IPS-15b (cell line): ENCODE measurements at regions not wholly inside any gene's neighbourhood (a gene's known extent, or its start where the extent isn't known, plus 50 kb on each side); places are given as distances from the start of the nearest gene placed in this dataset.
"Not testable (repeated sequence)": the region's sequence is repeated elsewhere in the genome, so short reads cannot be mapped to it uniquely, and the experiment has no call there.

ENCODE experiments used
- H3K27me3 ChIP-seq: one replicate; pipeline ENCODE4 v1.6.1; 2013; ENCODE audit warnings: low read length; ENCODE audit not compliant: control insufficient read depth, insufficient read depth
- H3K36me3 ChIP-seq: one replicate; pipeline ENCODE4 v1.6.1; 2013; ENCODE audit warnings: low read length; ENCODE audit not compliant: control insufficient read depth, insufficient read depth
- H3K4me1 ChIP-seq: one replicate; pipeline ENCODE4 v1.6.1; 2013; ENCODE audit warnings: mild to moderate bottlenecking, low read length; ENCODE audit not compliant: control insufficient read depth, insufficient read depth
- H3K4me3 ChIP-seq: one replicate; pipeline ENCODE4 v1.5.1; 2013; ENCODE audit warnings: low read depth, low read length
- H3K9ac ChIP-seq: one replicate; pipeline ENCODE4 v1.6.1; 2013; ENCODE audit warnings: low read depth, mild to moderate bottlenecking, low read length
- H3K9me3 ChIP-seq: one replicate; pipeline ENCODE4 v1.6.1; 2013; ENCODE audit warnings: mild to moderate bottlenecking, low read length; ENCODE audit not compliant: control insufficient read depth, insufficient read depth

GRCh38 chr22:47401976-47402770 lies 639.7 kb downstream of the TBC1D22A start:
- Histone ChIP-seq H3K9ac (no peak overlapping the region), H3K27me3 (no peaks in the 10 kb centered on the region), H3K4me1 (no peaks in the 10 kb centered on the region), H3K4me3 (no peak overlapping the region), H3K36me3 (no peaks in the 10 kb centered on the region), H3K9me3 (peaks cover 31% of the 10 kb centered on the region)

DNA sequence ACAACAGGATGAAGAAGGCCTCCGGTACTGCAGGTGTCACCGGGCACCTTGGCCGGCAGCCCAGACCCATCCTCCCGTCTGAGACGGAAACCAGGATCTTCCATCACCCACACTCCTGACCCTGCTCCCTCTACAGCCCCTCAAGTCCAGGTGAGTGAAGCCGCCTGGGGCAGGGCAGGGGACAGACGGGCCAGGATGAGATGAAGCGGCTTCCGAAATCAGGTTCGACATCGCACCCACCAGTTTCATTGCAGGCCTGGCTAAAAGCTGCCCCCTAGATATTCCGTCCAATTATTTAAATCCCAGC lies 639.1 kb downstream of the TBC1D22A start:
- H3K9me3 ChIP-seq = peaks cover 29% of the 10 kb centered on the region
- no peak overlapping the region for H3K9ac ChIP-seq
- no peaks in the 10 kb centered on the region for H3K36me3 ChIP-seq
- no peaks in the 10 kb centered on the region for H3K27me3 ChIP-seq
- H3K4me3 ChIP-seq = no peak overlapping the region
- H3K4me1 ChIP-seq = no peaks in the 10 kb centered on the region

GRCh38 chr22:47400701-47401591 lies 638.5 kb downstream of the TBC1D22A start:
- no peaks in the 10 kb centered on the region for H3K4me1 ChIP-seq
- peaks cover 28% of the 10 kb centered on the region for H3K9me3 ChIP-seq

DNA sequence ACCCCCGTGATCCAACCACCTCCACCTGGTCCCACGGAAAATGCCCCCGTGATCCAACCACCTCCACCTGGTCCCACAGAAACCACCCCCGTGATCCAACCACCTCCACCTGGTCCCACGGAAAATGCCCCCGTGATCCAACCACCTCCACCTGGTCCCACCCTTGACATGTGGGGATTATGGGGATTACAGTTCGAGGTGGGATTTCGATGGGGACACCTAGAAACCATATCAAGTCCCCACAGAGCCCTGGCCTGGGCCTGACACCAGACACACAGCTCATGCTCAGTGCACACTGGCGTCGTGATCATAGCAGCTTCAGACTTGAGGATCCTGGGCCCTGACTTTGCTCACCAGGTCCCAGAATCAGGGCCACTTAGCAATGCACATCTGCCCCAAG lies 637.7 kb downstream of the TBC1D22A start:
- H3K4me3 ChIP-seq, H3K4me1 ChIP-seq, H3K27me3 ChIP-seq, H3K9ac ChIP-seq, H3K36me3 ChIP-seq: not testable (repeated sequence)
- peaks cover 28% of the 10 kb centered on the region for H3K9me3 ChIP-seq

More at GRCh38 chr22:47400701-47401591, 638.5 kb downstream of the TBC1D22A start:
- Histone ChIP-seq H3K36me3 (no peaks in the 10 kb centered on the region), H3K9ac (no peak overlapping the region), H3K4me3 (no peak overlapping the region), H3K27me3 (no peaks in the 10 kb centered on the region)

GRCh38 chr22:47398921-47399790 lies 636.7 kb downstream of the TBC1D22A start:
- H3K9me3 ChIP-seq = peaks cover 28% of the 10 kb centered on the region

GRCh38 chr22:47398491-47398890 lies 636.0 kb downstream of the TBC1D22A start:
- no peaks in the 10 kb centered on the region for H3K27me3 ChIP-seq
- H3K9me3 ChIP-seq = peaks cover 28% of the 10 kb centered on the region
- no peak overlapping the region for H3K9ac ChIP-seq
- peaks cover 2% of the 10 kb centered on the region for H3K36me3 ChIP-seq
- no peaks in the 10 kb centered on the region for H3K4me1 ChIP-seq
- H3K4me3 ChIP-seq = no peak overlapping the region

More at GRCh38 chr22:47398921-47399790, 636.7 kb downstream of the TBC1D22A start:
- Histone ChIP-seq H3K4me3 (no peak overlapping the region), H3K36me3 (no peaks in the 10 kb centered on the region), H3K4me1 (no peaks in the 10 kb centered on the region), H3K27me3 (no peaks in the 10 kb centered on the region), H3K9ac (no peak overlapping the region)

DNA sequence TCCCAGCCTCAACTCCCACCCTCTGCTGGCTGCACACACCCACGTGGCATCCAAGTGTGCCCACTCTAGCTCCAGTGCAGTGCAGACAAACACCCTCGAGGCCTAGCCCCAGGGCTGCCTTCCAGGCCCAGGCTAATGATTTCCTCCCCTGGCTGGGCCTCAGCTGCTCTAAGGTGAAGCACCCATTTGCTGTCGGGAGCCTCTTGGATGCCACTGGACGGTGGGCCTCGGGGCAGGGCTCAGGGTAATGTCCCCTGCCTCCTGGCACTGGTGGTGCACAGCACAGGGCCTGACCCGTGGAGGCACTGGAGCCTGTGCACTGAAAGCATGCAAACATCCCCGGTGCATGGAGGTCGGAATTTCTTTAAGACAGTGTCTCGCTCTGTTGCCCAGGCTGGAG lies 635.2 kb downstream of the TBC1D22A start:
- Histone ChIP-seq H3K4me1 (no peaks in the 10 kb centered on the region), H3K27me3 (no peaks in the 10 kb centered on the region), H3K4me3 (no peak overlapping the region), H3K9ac (no peak overlapping the region), H3K9me3 (peaks cover 29% of the 10 kb centered on the region), H3K36me3 (peaks cover 2% of the 10 kb centered on the region)

GRCh38 chr22:47396515-47396914 lies 634.1 kb downstream of the TBC1D22A start:
- Histone ChIP-seq H3K4me1 (no peaks in the 10 kb centered on the region), H3K36me3 (peaks cover 5% of the 10 kb centered on the region), H3K27me3 (no peaks in the 10 kb centered on the region), H3K9ac (no peak overlapping the region), H3K9me3 (peaks cover 39% of the 10 kb centered on the region), H3K4me3 (no peak overlapping the region)

DNA sequence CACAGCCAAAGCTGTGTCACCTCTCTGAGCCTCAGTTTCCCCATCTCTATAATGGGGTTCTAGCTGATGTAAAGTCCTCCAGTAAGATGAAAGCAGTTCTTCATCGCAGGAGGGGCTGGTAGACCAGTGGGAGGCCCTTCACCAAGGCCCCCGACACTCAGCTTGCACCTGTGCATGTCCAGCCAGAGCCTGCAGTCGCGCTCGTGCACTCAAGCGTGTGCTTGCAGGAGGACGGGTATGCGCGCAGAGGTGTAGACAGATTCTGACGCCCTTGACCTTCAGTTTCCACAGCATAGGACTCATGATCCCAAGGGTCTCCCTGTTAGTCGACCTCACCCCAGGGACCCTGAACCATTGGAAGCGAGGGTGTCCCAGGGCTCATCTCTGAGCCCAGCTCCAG lies 633.7 kb downstream of the TBC1D22A start:
- Histone ChIP-seq H3K9ac (no peak overlapping the region), H3K9me3 (peaks cover 43% of the 10 kb centered on the region), H3K27me3 (no peaks in the 10 kb centered on the region), H3K4me1 (no peaks in the 10 kb centered on the region), H3K36me3 (peaks cover 5% of the 10 kb centered on the region), H3K4me3 (no peak overlapping the region)

DNA sequence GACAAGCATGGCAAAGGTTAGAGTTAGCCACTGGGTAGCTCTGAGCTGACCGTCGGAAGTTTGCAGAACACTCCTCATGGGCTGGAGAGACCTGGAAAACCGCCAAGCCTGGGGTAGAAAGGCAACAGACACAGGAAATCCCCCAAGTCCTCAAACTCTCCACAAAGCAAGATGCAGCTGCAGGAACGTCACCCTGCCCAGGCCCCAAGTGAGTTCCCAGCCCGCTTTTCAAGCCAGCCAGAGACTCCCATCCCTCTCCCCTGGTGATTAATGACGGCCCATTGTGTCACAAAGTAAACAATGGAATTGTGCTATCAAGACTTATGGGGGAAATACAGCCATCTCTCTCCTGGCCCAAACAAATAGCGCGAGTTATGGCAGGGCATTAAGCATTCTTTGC lies 633.0 kb downstream of the TBC1D22A start:
- Histone ChIP-seq H3K36me3 (peaks cover 5% of the 10 kb centered on the region), H3K4me3 (no peak overlapping the region), H3K9ac (no peak overlapping the region), H3K9me3 (peaks cover 40% of the 10 kb centered on the region), H3K4me1 (no peaks in the 10 kb centered on the region), H3K27me3 (no peaks in the 10 kb centered on the region)
